GM23338 (cell line): ENCODE measurements at regions not wholly inside any gene's neighbourhood (a gene's known extent, or its start where the extent isn't known, plus 50 kb on each side); places are given as distances from the start of the nearest gene placed in this dataset.

Experiments used
- ATAC-seq: fragments of 200-7000 bp; cut with Tn5 transposase; 3 replicates; pipeline ENCODE4 v1.9.1; 2020
- DNase-seq: peaks from one replicate; pipeline ENCODE4 v3.0.0-alpha.2; 2015; ENCODE audit warnings: low spot score
- H2AFZ ChIP-seq: fragments of 200-600 bp; sonication (generic); 2 replicates; pipeline ENCODE4 v1.8.0; 2016; ENCODE audit warnings: antibody characterized with exemption, mild to moderate bottlenecking, moderate library complexity
- H3F3A ChIP-seq: fragments of 200-600 bp; sonication (generic); replicated peaks from 2 replicates; pipeline ENCODE4 v1.8.0; 2017; ENCODE audit warnings: antibody characterized with exemption, mixed run types, low read depth
- H3K27ac ChIP-seq: fragments of 200-600 bp; sonication (generic); 2 replicates; pipeline ENCODE4 v1.6.1; 2016; ENCODE audit warnings: low read depth
- H3K27me3 ChIP-seq: fragments of 200-600 bp; sonication (generic); 2 replicates; pipeline ENCODE4 v1.8.0; 2016; ENCODE audit warnings: mild to moderate bottlenecking, mixed run types, moderate library complexity; ENCODE audit not compliant: insufficient read depth
- H3K36me3 ChIP-seq: fragments of 200-600 bp; sonication (generic); 2 replicates; pipeline ENCODE4 v1.8.0; 2016; ENCODE audit warnings: mild to moderate bottlenecking; ENCODE audit not compliant: insufficient read depth
- H3K4me1 ChIP-seq: fragments of 200-600 bp; sonication (generic); 2 replicates; pipeline ENCODE4 v1.8.0; 2016; ENCODE audit warnings: mild to moderate bottlenecking, moderate library complexity; ENCODE audit not compliant: insufficient read depth
- H3K4me2 ChIP-seq: fragments of 200-600 bp; sonication (generic); 2 replicates; pipeline ENCODE4 v1.7.1; 2017; ENCODE audit warnings: mixed run types
- H3K4me3 ChIP-seq: fragments of 200-600 bp; sonication (generic); 2 replicates; pipeline ENCODE4 v1.6.1; 2016; ENCODE audit warnings: mixed run types
- H3K79me2 ChIP-seq: fragments of 200-600 bp; sonication (generic); replicated peaks from 2 replicates; pipeline ENCODE4 v1.8.0; 2017; ENCODE audit warnings: mild to moderate bottlenecking; ENCODE audit not compliant: insufficient read depth
- H3K9me2 ChIP-seq: fragments of 200-600 bp; sonication (generic); 2 replicates; pipeline ENCODE4 v1.8.0; 2017; ENCODE audit not compliant: insufficient read depth
- H4K20me1 ChIP-seq: fragments of 200-600 bp; sonication (generic); replicated peaks from 2 replicates; pipeline ENCODE4 v1.8.0; 2017; ENCODE audit warnings: mild to moderate bottlenecking; ENCODE audit not compliant: insufficient read depth
- H3K27ac Mint-ChIP-seq: 2 replicates; pipeline ENCODE4 v1.8.0; 2020; ENCODE audit warnings: inconsistent platforms, mild to moderate bottlenecking, moderate library complexity, mixed read lengths
- H3K27me3 Mint-ChIP-seq: 3 replicates; pipeline ENCODE4 v1.8.0; 2022; ENCODE audit warnings: low read depth, mild to moderate bottlenecking, moderate library complexity, mixed read lengths, inconsistent platforms; ENCODE audit not compliant: insufficient read depth, poor library complexity
- H3K36me3 Mint-ChIP-seq: 3 replicates; pipeline ENCODE4 v1.8.0; 2021; ENCODE audit warnings: low read depth, mild to moderate bottlenecking, inconsistent platforms, moderate library complexity, mixed read lengths
- H3K4me1 Mint-ChIP-seq: 3 replicates; pipeline ENCODE4 v1.8.0; 2020; ENCODE audit warnings: mild to moderate bottlenecking, inconsistent platforms, mixed read lengths
- H3K4me3 Mint-ChIP-seq: 3 replicates; pipeline ENCODE4 v1.8.0; 2021; ENCODE audit warnings: moderate library complexity, mild to moderate bottlenecking, inconsistent platforms, mixed read lengths
- H3K9me3 Mint-ChIP-seq: 3 replicates; pipeline ENCODE4 v1.8.0; 2020; ENCODE audit warnings: moderate library complexity, mild to moderate bottlenecking, inconsistent platforms, mixed read lengths
- CREB1 ChIP-seq: fragments of 250-450 bp; sonication (Bioruptor Pico); IDR thresholded peaks from 2 replicates; pipeline ENCODE4 v1.5.0; 2020; ENCODE audit warnings: low read depth, mild to moderate bottlenecking, moderate library complexity
- ETS1 ChIP-seq: IDR thresholded peaks from 2 replicates; pipeline ENCODE4 v1.6.1; 2016; ENCODE audit warnings: antibody characterized with exemption
- EZH2 ChIP-seq: fragments of 200-600 bp; sonication (generic); IDR thresholded peaks from one replicate; pipeline ENCODE4 v1.8.0; 2017; ENCODE audit warnings: antibody characterized with exemption, mild to moderate bottlenecking, low read depth; ENCODE audit not compliant: unreplicated experiment
- JUNB ChIP-seq: IDR thresholded peaks from one replicate; pipeline ENCODE4 v1.6.1; 2016; ENCODE audit warnings: antibody characterized with exemption; ENCODE audit not compliant: unreplicated experiment
- NANOG ChIP-seq: IDR thresholded peaks from 2 replicates; pipeline ENCODE4 v1.6.1; 2016; ENCODE audit warnings: antibody characterized with exemption, borderline replicate concordance
- POLR2AphosphoS5 ChIP-seq: IDR thresholded peaks from 2 replicates; pipeline ENCODE4 v1.6.1; 2016; ENCODE audit warnings: antibody characterized with exemption, low read depth
- REST ChIP-seq: IDR thresholded peaks from one replicate; pipeline ENCODE4 v1.6.1; 2018; ENCODE audit warnings: antibody characterized with exemption; ENCODE audit not compliant: unreplicated experiment
- STAT1 ChIP-seq: IDR thresholded peaks from one replicate; pipeline ENCODE4 v1.6.1; 2016; ENCODE audit warnings: antibody characterized with exemption; ENCODE audit not compliant: unreplicated experiment
- ZNF114 ChIP-seq: fragments of 250-450 bp; sonication (Bioruptor Pico); IDR thresholded peaks from 2 replicates; pipeline ENCODE4 v1.5.0; 2020; ENCODE audit warnings: mild to moderate bottlenecking, moderate library complexity
- ZNF331 ChIP-seq: fragments of 250-450 bp; sonication (Bioruptor Pico); IDR thresholded peaks from 2 replicates; pipeline ENCODE4 v1.5.0; 2020; ENCODE audit warnings: low read depth, mild to moderate bottlenecking, moderate library complexity
- ZNF462 ChIP-seq: fragments of 250-450 bp; sonication (Bioruptor Pico); IDR thresholded peaks from 2 replicates; pipeline ENCODE4 v1.5.0; 2020; ENCODE audit warnings: mild to moderate bottlenecking, moderate library complexity
- TF ChIP-seq, protein P1 (sequence below), 2 experiments: fragments of 200-600 bp in 1 of 2; sonication (generic) in 1 of 2; conservative IDR thresholded peaks; 2 replicates each; pipeline versions ENCODE4 v1.5.1 to v1.6.1; 2016 to 2017; ENCODE audit warnings: antibody characterized with exemption in 2 of 2, low read depth in 2 of 2, mild to moderate bottlenecking in 2 of 2, moderate library complexity in 1 of 2

GRCh38 chr11:105230586-105230985, 91.0 kb upstream of the CARD18 start:
- no peaks in the 10 kb centered on the region for H4K20me1 ChIP-seq
- Mint-ChIP-seq H3K4me3 (no peak overlapping the region), H3K4me1 (no peaks in the 10 kb centered on the region), H3K27me3 (peaks cover 2% of the 10 kb centered on the region), H3K27ac (no peak overlapping the region), H3K36me3 (no peaks in the 10 kb centered on the region), H3K9me3 (no peaks in the 10 kb centered on the region)
- no peaks in the 10 kb centered on the region for H3K9me2 ChIP-seq
- ATAC-seq, result no peak
- H3F3A ChIP-seq, result no peaks in the 10 kb centered on the region
- H3K4me2 ChIP-seq, result no peak overlapping the region
- no peaks in the 10 kb centered on the region for H3K79me2 ChIP-seq
- no peak overlapping the region for H2AFZ ChIP-seq
- no peaks in the 10 kb centered on the region for H3K4me1 ChIP-seq
- no peak for TF ChIP-seq ZNF331
- TF ChIP-seq REST, result no peak
- TF ChIP-seq NANOG, result no peak
- TF ChIP-seq CREB1 (CRISPR knock-in tag), result no peak
- no peak for TF ChIP-seq ZNF114 (CRISPR knock-in tag)
- no peak for TF ChIP-seq ETS1
- TF ChIP-seq JUNB, result no peak
- TF ChIP-seq, protein P1, sequence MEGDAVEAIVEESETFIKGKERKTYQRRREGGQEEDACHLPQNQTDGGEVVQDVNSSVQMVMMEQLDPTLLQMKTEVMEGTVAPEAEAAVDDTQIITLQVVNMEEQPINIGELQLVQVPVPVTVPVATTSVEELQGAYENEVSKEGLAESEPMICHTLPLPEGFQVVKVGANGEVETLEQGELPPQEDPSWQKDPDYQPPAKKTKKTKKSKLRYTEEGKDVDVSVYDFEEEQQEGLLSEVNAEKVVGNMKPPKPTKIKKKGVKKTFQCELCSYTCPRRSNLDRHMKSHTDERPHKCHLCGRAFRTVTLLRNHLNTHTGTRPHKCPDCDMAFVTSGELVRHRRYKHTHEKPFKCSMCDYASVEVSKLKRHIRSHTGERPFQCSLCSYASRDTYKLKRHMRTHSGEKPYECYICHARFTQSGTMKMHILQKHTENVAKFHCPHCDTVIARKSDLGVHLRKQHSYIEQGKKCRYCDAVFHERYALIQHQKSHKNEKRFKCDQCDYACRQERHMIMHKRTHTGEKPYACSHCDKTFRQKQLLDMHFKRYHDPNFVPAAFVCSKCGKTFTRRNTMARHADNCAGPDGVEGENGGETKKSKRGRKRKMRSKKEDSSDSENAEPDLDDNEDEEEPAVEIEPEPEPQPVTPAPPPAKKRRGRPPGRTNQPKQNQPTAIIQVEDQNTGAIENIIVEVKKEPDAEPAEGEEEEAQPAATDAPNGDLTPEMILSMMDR (conservative IDR thresholded peaks at IDR 0.05; ENCODE audit: low read depth in 2 of 2), result no peak
- TF ChIP-seq STAT1, result no peak
- TF ChIP-seq EZH2, result no peak
- TF ChIP-seq ZNF462 (CRISPR knock-in tag), result no peak
- TF ChIP-seq POLR2AphosphoS5, result no peak
- no peaks in the 10 kb centered on the region for H3K27me3 ChIP-seq
- no peak overlapping the region for H3K27ac ChIP-seq
- H3K36me3 ChIP-seq, result no peaks in the 10 kb centered on the region
- DNase-seq, result no peak
- no peak overlapping the region for H3K4me3 ChIP-seq
